Activated CD4-positive, alpha-beta T cell treated with anti-CD3 and anti-CD28 coated beads, Interleukin-2, Interleukin-6, amounts not matched to agents 100 ng/mL and 50 ng/mL, durations not matched to agents 16 hours and 8 hours (primary cell): ENCODE measurements at regions not wholly inside any gene's neighbourhood (a gene's known extent, or its start where the extent isn't known, plus 50 kb on each side); places are given as distances from the start of the nearest gene placed in this dataset.

Experiments used
- DNase-seq: peaks from one replicate; pipeline ENCODE4 v3.0.0-alpha.2; 2020

GRCh38 chr2:5387406-5387805 lies 304.8 kb upstream of the SOX11 start:
- DNase-seq: no peak

- no peak for DNase-seq
These were observed 302.4 kb upstream of the SOX11 start for GRCh38 chr2:5389740-5390139.

DNA sequence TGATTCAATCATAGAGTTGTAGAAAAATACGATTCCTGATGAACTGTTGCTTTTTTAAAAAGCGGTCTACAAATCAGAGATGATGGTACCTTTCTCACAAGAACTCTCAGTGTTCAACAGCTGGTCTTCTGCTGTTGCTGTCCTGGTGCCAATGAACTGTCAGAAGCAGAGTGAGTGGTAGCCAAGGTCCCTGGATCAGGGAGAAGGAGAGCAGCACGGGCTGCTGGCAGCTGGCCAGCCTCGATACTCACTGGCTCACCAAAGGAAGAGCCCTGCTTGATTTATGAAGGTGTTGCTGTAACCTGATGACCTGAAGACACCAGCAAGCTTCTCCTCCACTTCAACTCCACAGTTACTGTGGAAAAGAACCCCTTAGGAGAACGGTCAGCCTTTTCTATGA lies 300.8 kb upstream of the SOX11 start:
- no peak for DNase-seq

- DNase-seq: no peak
These were observed 299.5 kb upstream of the SOX11 start for GRCh38 chr2:5392658-5393057.

GRCh38 chr2:5393474-5393873 lies 298.7 kb upstream of the SOX11 start:
- DNase-seq: no peak

DNA sequence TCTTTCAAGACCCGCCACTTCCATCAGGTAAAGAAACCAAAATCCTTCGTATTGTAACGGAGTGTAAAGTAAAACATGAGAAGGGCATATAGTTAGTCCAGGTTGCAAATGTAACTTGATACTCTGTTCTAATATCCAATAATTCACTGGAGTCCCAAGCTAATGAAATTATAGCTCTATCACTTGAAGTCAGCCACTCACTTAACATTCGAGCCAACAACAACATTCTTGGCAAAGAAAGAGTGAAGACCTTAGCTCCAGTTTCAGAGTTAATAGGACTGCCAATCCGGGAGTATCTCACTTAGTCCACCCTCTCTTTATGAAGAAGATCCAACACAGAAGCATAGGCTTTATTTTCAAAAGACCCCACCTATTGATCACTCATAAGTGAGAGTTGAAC lies 298.0 kb upstream of the SOX11 start:
- no peak for DNase-seq

GRCh38 chr2:5401115-5401657 lies 291.0 kb upstream of the SOX11 start:
- no peak for DNase-seq

DNA sequence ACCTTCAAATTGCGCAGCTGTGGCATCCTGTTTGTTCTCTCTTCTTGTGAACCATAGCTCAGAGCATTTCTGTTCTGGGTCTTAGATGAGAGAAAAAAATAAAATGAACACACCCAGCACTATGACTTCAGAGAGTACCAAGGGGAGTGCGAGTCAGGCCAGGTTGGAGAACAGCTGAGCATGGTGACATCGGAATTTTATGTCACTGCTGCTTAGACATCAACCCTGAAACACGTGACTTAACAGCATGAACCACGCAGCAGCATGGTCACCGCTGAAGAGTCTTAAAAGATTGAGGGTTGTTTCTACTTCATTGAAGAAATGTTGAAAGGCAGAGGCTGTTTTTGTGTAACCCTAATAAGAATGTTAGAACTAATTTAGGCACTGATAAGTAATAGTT lies 288.8 kb upstream of the SOX11 start:
- DNase-seq: no peak

DNA sequence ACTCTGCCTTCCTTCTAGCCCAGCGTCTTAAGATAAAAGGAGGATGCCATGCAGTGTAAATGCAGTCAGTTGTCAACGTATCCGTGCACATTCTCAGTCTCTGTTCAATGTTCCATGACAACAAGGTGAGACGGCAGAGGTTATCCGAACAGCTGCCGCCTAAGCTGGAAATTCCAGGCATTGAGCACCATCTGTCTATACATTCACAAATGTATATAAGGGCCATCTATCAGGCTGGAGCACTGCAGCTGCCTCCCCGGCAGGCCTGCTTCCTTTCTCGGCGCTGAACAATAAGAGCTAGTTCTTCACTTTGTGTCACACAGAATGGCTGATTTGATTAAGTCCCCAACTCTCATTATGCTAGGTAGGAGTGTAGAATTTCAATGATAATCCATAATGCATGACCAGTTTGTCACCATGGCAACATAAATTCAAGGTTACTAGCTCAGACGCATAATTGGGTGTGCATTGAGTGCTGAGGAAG lies 282.2 kb upstream of the SOX11 start:
- no peak for DNase-seq

GRCh38 chr2:5410991-5411700 lies 281.0 kb upstream of the SOX11 start:
- DNase-seq: no peak

DNA sequence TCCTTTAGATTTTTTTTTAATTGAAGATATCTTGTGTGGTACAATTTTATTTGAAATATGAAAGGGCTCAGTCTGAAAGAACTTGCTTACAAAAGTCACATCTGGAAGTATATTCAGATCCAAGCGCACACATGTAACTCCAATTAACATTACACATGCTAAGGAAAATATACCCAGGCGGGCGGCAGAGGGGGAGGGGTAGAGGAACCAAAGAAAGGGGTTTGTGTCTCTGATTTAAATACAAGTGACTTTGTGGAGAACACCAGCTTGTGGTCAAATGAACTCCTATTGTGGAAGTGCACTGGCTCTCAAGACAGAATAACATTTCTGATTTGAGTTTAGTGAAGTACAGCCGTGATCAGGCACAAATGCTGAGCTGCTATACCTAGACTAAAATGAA lies 280.2 kb upstream of the SOX11 start:
- DNase-seq: no peak

DNA sequence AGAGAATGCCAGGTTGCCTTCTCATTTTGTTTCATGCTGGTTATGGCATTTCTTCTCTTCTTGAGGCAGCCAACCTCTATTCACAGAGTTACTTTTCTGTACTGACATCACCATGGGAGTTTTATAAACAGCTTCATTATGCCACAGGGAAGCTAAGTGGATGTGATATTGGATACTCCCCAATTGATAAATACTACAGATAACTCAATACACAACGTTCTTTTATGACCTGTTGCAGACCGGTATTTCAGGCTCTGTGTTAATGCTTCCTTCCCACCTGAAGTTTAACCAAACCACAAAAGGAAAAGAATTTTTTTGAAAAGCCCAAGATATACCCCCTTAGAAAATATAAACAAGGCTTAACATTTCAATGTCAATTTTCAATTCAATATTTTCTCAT lies 258.3 kb upstream of the SOX11 start:
- DNase-seq: no peak

GRCh38 chr2:5437375-5437774 lies 254.8 kb upstream of the SOX11 start:
- no peak for DNase-seq

DNA sequence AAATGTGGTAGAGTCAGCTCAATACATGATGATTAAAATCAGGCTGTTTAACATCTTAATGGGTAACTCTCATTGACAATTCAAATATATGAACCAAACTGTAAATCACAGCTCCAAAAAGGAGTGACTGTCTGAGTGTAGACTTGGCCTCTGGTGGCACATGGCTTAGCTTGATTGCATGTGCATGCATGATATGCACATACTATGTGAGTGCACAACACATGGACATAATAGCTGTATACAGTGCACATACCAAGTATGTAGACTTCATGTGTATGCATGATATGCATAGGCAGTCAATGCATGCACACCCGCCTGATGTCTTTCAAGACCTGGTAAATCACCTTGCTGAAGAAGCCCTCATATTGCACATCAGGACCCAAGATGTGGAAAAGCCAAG lies 252.0 kb upstream of the SOX11 start:
- no peak for DNase-seq

- no peak for DNase-seq
These were observed 249.4 kb upstream of the SOX11 start for GRCh38 chr2:5442736-5443135.

DNA sequence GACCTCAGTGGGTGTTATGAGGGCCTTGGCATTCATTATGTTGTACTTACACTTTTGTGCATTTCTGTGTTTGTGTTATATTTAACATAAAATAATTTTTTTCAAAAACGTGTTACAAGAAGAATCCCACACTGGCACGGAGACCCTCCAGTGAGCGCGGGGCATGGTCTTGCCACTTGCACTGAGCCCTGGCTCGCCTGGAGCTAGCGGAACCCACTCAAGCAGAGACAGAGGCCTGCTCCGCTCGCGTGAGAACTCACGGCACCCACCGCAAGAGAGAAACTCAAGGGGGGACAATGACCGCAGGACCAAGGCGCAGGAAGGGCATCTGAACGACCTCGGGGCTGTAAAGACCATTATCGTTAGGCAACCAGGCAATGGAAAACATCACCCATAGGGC lies 248.0 kb upstream of the SOX11 start:
- DNase-seq: no peak

GRCh38 chr2:5444854-5445253 lies 247.3 kb upstream of the SOX11 start:
- no peak for DNase-seq

- no peak for DNase-seq
These were observed 242.3 kb upstream of the SOX11 start for GRCh38 chr2:5449867-5450266.

GRCh38 chr2:5453220-5454050 lies 238.7 kb upstream of the SOX11 start:
- no peak for DNase-seq

- DNase-seq: no peak
These were observed 238.2 kb upstream of the SOX11 start for GRCh38 chr2:5454051-5454390.

DNA sequence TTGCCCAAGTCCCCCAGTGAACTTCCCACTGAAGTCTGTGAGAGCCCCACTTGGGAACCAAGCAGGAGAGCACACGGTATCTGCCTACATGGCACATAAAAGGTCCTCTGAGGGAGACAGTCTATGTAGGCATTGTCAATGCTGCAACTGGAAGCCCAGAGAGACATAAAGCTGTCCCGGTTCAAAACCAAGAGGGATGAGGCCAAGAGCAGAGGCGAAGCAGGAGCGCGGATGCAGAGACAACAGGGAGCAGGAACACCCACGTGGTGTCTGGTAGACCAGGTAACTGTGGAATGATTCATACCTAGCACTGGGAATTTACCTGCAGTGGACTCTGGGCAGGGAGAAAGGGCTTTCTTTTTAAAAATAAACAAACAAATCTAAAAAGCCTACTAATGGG lies 233.1 kb upstream of the SOX11 start:
- DNase-seq: no peak

DNA sequence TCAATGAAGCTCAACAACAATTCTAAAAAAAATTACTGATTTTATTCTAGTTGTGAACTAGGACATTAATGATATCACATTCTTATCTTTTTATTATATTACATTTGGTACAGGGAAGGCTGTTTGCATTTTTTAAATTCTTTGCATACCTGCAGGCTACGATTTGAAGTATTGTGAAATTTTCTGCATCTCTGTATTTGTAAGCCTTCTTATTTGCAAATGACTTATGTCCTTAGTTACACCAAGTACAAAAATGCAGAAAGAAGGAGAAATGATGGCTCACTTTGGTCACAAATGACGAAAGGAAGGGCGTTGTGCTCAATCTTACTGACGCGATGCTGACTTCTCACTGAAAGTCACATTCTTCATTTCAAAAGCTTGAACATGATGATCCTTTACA lies 227.5 kb upstream of the SOX11 start:
- DNase-seq: no peak

- DNase-seq: no peak
These were observed 226.3 kb upstream of the SOX11 start for GRCh38 chr2:5465859-5466258.

DNA sequence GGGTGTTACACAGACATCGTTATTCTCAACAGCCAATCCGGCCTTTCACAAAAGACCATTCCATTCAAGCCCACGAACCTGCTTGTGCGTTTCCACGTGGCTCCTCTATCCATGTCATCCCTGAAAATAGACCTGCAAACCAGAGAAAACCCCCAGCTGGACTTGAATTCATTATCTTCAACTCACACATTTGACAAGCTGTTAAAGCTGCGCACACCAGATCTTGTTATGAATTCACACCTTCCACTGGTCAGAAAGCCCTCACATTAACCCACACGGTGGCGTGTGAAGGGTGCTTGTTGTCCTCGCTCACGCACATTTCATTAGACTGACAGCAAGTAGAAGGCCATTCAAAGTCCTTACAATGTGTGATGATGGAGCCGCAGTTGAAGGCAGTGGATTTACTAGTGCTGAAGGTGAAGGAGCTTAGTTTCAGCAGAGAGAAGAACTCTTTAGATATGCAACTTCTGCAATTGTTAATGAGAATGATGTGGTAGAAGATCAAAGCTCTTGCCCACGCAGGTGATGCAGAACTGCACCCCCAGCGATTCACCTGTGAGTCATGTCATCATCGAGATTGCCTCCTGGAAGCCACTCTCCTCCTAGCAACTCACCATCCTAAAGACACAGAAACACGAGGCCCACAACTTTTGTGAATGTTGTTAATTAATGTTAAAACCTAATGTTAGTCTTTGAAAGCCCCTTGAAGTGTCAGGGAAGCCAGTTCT lies 224.8 kb upstream of the SOX11 start:
- DNase-seq: no peak
